A549 (cell line): ENCODE measurements at regions not wholly inside any gene's neighbourhood (a gene's known extent, or its start where the extent isn't known, plus 50 kb on each side); places are given as distances from the start of the nearest gene placed in this dataset.
"Not testable (repeated sequence)": the region's sequence is repeated elsewhere in the genome, so short reads cannot be mapped to it uniquely, and the experiment has no call there.

Experiments used
- CHD4 ChIP-seq: fragments of 200-600 bp; sonication (generic); IDR thresholded peaks from 2 replicates; pipeline ENCODE4 v1.6.1; 2016; ENCODE audit warnings: antibody characterized with exemption, mild to moderate bottlenecking, borderline replicate concordance
- CTCF ChIP-seq: fragments of >200 bp; sonication (Bioruptor Twin); formaldehyde crosslinking; IDR thresholded peaks from 3 replicates; pipeline ENCODE4 v1.5.1; 2016
- ESRRA ChIP-seq: fragments of 150-350 bp; IDR thresholded peaks from 2 replicates; pipeline ENCODE4 v1.6.1; 2014; ENCODE audit warnings: mild to moderate bottlenecking, low read length, borderline replicate concordance
- HMGXB4 ChIP-seq: fragments of 250-450 bp; sonication (Bioruptor Pico); IDR thresholded peaks from 2 replicates; pipeline ENCODE4 v1.5.0; 2021; ENCODE audit warnings: mild to moderate bottlenecking, moderate library complexity, borderline replicate concordance
- MAFK ChIP-seq: fragments of 450-650 bp; IDR thresholded peaks from 2 replicates; pipeline ENCODE4 v1.6.1; 2014; ENCODE audit not compliant: partially characterized antibody
- POLR2A ChIP-seq: IDR thresholded peaks from 2 replicates; pipeline ENCODE4 v1.6.1; 2012; ENCODE audit warnings: mild to moderate bottlenecking, low read length
- POLR2AphosphoS2 ChIP-seq: conservative IDR thresholded peaks from 2 replicates; pipeline ENCODE4 v1.6.1; 2012; ENCODE audit warnings: low read length, improper control_type of control experiment, inconsistent platforms
- RAD21 ChIP-seq, 2 experiments: fragments of >200 bp in 1 of 2; sonication (Bioruptor Twin) in 1 of 2; formaldehyde crosslinking in 1 of 2; IDR thresholded peaks in 1 of 2; conservative IDR thresholded peaks in 1 of 2; 2 replicates in 1 of 2; 3 replicates in 1 of 2; pipeline ENCODE4 v1.6.1; 2012 to 2018; ENCODE audit warnings: inconsistent platforms in 1 of 2
- RCOR1 ChIP-seq: fragments of 150-350 bp; IDR thresholded peaks from 2 replicates; pipeline ENCODE4 v1.6.1; 2014; ENCODE audit warnings: antibody characterized with exemption, low read length, low read depth
- REST ChIP-seq: fragments of 200-600 bp; sonication (generic); IDR thresholded peaks from 2 replicates; pipeline ENCODE4 v1.6.1; 2016; ENCODE audit warnings: antibody characterized with exemption, mild to moderate bottlenecking, moderate library complexity
- USF2 ChIP-seq: fragments of 450-650 bp; IDR thresholded peaks from 2 replicates; pipeline ENCODE4 v1.6.1; 2014; ENCODE audit warnings: antibody characterized with exemption
- ZSCAN20 ChIP-seq: fragments of 250-450 bp; sonication (Bioruptor Pico); IDR thresholded peaks from 2 replicates; pipeline ENCODE4 v1.8.0; 2022; ENCODE audit warnings: mild to moderate bottlenecking, moderate library complexity

GRCh38 chr2:111346018-111346930 is 225.6 kb downstream of the BCL2L11 start:
- not testable (repeated sequence) for TF ChIP-seq MAFK; CTCF; CHD4; POLR2A; ESRRA; RCOR1; RAD21 (conservative IDR thresholded peaks at IDR 0.05 in 1 of 2, IDR thresholded peaks at IDR 0.05 in 1 of 2); POLR2AphosphoS2; HMGXB4 (CRISPR knock-in tag); USF2; ZSCAN20; REST
